ENCODE measurements at regions not wholly inside any gene's neighbourhood (a gene's known extent, or its start where the extent isn't known, plus 50 kb on each side); places are given as distances from the start of the nearest gene placed in this dataset.

DNA sequence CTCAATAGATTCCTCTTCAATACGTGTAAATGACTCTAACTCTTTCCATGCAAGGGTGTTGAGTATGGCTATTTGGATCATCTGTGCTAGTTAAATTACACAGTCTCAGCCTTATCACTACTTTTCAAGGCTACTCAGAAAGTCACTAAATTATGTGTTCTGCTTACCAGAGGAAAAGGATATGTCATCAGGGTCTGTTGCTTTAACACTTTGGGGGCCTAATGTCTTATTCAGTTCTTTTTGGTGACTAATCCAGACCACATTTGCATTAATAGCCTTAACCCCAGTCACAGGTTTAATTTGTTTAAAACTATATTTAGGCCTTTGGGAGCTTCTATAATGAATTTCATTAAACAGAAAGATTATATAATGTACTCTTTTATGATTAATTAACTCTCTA, 649.3 kb downstream of the RPS29 start:
- no CpG with 5 or more reads among the region's 1 CpG for WGBS (ENCODE audit: insufficient coverage)
- DNase-seq = no peak

DNA sequence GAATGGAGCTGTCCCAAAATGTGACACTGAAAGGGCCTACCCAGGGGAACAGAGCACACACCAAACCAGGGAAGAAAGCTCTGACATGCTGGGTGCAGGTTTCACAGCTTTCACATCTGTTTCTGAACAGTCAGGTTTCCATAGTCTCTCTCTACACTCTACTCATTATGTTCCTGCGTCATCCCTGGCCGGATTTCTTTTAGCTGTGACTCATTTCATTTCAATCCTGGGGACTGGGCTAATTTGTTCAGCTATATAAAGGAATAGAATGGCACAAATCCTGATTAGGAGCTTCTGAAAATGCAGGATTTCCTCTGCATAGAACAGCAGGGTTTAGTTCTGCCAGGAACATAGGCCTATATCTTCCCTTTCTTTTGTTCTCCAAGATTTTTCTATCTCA, 649.8 kb downstream of the RPS29 start:
- DNase-seq = no peak
- H3K4me1 ChIP-seq (ENCODE audit: control insufficient read depth in 1 of 2, insufficient read depth in 2 of 2, low read length in 2 of 2) = no peaks in the 10 kb centered on the region
- Mint-ChIP-seq H3K27me3 (ENCODE audit: low read depth in 3 of 3) (peaks cover 0 to 2% (median 0%) of the 10 kb centered on the region in 3 donors), H3K36me3 (no peaks in the 10 kb centered on the region), H3K9me3 (peaks cover 0 to 6% (median 0%) of the 10 kb centered on the region in 7 donors), H3K27ac (no peak overlapping the region), H3K4me3 (no peak overlapping the region), H3K4me1 (no peaks in the 10 kb centered on the region)
- no peak overlapping the region for H3K4me3 ChIP-seq (replicated peaks in 1 of 3; ENCODE audit: low read depth in 2 of 3, low read length in 3 of 3)
- H3K9ac ChIP-seq (ENCODE audit: insufficient read depth, low read length, poor library complexity, severe bottlenecking) = no peak overlapping the region
- no peak overlapping the region for H3K4me2 ChIP-seq (replicated peaks; ENCODE audit: extremely low read depth, low read length, poor library complexity, severe bottlenecking)
- intact Hi-C loops (cut with micrococcal nuclease) = no loop called here
- no peaks in the 10 kb centered on the region for H3K9me3 ChIP-seq (replicated peaks in 1 of 2; ENCODE audit: control insufficient read depth in 1 of 2, insufficient read depth in 1 of 2, low read length in 2 of 2)
- TF ChIP-seq, protein P1, sequence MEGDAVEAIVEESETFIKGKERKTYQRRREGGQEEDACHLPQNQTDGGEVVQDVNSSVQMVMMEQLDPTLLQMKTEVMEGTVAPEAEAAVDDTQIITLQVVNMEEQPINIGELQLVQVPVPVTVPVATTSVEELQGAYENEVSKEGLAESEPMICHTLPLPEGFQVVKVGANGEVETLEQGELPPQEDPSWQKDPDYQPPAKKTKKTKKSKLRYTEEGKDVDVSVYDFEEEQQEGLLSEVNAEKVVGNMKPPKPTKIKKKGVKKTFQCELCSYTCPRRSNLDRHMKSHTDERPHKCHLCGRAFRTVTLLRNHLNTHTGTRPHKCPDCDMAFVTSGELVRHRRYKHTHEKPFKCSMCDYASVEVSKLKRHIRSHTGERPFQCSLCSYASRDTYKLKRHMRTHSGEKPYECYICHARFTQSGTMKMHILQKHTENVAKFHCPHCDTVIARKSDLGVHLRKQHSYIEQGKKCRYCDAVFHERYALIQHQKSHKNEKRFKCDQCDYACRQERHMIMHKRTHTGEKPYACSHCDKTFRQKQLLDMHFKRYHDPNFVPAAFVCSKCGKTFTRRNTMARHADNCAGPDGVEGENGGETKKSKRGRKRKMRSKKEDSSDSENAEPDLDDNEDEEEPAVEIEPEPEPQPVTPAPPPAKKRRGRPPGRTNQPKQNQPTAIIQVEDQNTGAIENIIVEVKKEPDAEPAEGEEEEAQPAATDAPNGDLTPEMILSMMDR (IDR thresholded peaks at IDR 0.05) = no peak
- no peaks in the 10 kb centered on the region for H3K79me2 ChIP-seq (ENCODE audit: insufficient read depth, low read length)
- WGBS (ENCODE audit: insufficient coverage) = no CpG with 5 or more reads among the region's 2 CpGs
- no peak overlapping the region for H3K27ac ChIP-seq (ENCODE audit: low read depth in 1 of 2, low read length in 2 of 2)
- no peaks in the 10 kb centered on the region for H4K20me1 ChIP-seq (ENCODE audit: insufficient read depth, low read length)
- H3K27me3 ChIP-seq (ENCODE audit: control insufficient read depth in 2 of 2, insufficient read depth in 2 of 2, low read length in 2 of 2) = no peaks in the 10 kb centered on the region
- H3K36me3 ChIP-seq (replicated peaks in 1 of 2; ENCODE audit: control insufficient read depth in 1 of 2, insufficient read depth in 2 of 2, low read length in 2 of 2) = no peaks in the 10 kb centered on the region
- no peak overlapping the region for H2AFZ ChIP-seq (ENCODE audit: insufficient read depth, low read depth, low read length, poor library complexity, severe bottlenecking)

More for the DNA sequence above, 649.3 kb downstream of the RPS29 start:
- H3K27me3 ChIP-seq (ENCODE audit: control insufficient read depth in 2 of 2, insufficient read depth in 2 of 2, low read length in 2 of 2) = no peaks in the 10 kb centered on the region
- H3K4me3 Mint-ChIP-seq = no peak overlapping the region
- no peaks in the 10 kb centered on the region for H3K79me2 ChIP-seq (ENCODE audit: insufficient read depth, low read length)
- no peaks in the 10 kb centered on the region for H3K36me3 ChIP-seq (replicated peaks in 1 of 2; ENCODE audit: control insufficient read depth in 1 of 2, insufficient read depth in 2 of 2, low read length in 2 of 2)
- no peak overlapping the region for H3K4me2 ChIP-seq (replicated peaks; ENCODE audit: extremely low read depth, low read length, poor library complexity, severe bottlenecking)
- no peaks in the 10 kb centered on the region for H3K4me1 Mint-ChIP-seq
- H3K9me3 Mint-ChIP-seq = peaks cover 0 to 6% (median 0%) of the 10 kb centered on the region in 7 donors
- no peak overlapping the region for H3K27ac ChIP-seq (ENCODE audit: low read depth in 1 of 2, low read length in 2 of 2)
- TF ChIP-seq, protein P1 (IDR thresholded peaks at IDR 0.05) = no peak
- no peak overlapping the region for H3K27ac Mint-ChIP-seq
- H4K20me1 ChIP-seq (ENCODE audit: insufficient read depth, low read length) = no peaks in the 10 kb centered on the region
- H3K9ac ChIP-seq (ENCODE audit: insufficient read depth, low read length, poor library complexity, severe bottlenecking) = no peak overlapping the region
- intact Hi-C loops (cut with micrococcal nuclease) = no loop called here
- H3K9me3 ChIP-seq (replicated peaks in 1 of 2; ENCODE audit: control insufficient read depth in 1 of 2, insufficient read depth in 1 of 2, low read length in 2 of 2) = no peaks in the 10 kb centered on the region
- no peak overlapping the region for H2AFZ ChIP-seq (ENCODE audit: insufficient read depth, low read depth, low read length, poor library complexity, severe bottlenecking)
- no peaks in the 10 kb centered on the region for H3K4me1 ChIP-seq (ENCODE audit: control insufficient read depth in 1 of 2, insufficient read depth in 2 of 2, low read length in 2 of 2)
- H3K36me3 Mint-ChIP-seq = no peaks in the 10 kb centered on the region
- H3K4me3 ChIP-seq (replicated peaks in 1 of 3; ENCODE audit: low read depth in 2 of 3, low read length in 3 of 3) = no peak overlapping the region
- H3K27me3 Mint-ChIP-seq (ENCODE audit: low read depth in 3 of 3) = peaks cover 0 to 2% (median 0%) of the 10 kb centered on the region in 3 donors
